ENCODE measurements at regions not wholly inside any gene's neighbourhood (a gene's known extent, or its start where the extent isn't known, plus 50 kb on each side); places are given as distances from the start of the nearest gene placed in this dataset.

DNA sequence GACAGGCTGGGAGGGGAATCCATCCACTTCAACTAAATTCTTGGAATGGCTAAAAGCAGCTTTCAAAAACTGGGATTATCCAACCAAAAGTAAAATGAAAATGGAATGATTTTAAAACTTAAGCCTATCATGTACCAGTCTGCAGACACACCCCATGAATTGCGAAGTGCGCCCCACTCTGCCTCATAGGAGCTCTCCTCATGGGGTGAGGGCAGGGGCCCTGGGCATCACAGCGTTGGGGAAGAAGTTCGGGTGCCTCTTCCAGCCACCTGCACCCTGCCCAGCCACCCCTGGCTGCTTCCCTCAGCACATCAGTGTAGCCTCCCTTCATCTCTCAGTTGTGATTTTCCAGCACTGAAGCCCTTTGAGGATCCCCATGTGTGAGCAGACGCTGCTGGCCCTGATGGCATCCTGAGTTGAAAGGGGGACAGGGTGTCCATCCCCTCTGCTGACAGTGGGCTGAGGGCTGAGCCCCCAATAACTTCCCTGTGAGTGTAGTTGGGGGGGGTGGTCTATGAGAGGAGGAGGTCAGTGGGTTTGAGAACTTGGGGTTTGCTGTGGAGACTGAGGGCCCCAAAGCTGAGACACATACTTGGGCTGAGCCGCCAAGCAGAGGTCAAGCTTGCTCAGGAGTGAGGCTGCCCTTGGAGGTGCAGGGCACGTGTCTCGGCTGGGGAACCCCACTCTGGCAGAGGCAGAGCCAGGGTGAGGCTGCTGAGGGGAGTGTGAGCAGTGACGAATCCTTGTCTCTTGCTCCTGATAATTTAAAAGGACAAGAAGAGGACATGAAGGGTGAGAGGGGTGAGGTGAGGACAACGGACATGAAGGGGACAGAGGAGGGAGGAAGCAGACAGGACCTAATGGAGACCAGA is 542.1 kb downstream of the TCERG1L start:
- no peak for DNase-seq (ENCODE audit: low read depth)

DNA sequence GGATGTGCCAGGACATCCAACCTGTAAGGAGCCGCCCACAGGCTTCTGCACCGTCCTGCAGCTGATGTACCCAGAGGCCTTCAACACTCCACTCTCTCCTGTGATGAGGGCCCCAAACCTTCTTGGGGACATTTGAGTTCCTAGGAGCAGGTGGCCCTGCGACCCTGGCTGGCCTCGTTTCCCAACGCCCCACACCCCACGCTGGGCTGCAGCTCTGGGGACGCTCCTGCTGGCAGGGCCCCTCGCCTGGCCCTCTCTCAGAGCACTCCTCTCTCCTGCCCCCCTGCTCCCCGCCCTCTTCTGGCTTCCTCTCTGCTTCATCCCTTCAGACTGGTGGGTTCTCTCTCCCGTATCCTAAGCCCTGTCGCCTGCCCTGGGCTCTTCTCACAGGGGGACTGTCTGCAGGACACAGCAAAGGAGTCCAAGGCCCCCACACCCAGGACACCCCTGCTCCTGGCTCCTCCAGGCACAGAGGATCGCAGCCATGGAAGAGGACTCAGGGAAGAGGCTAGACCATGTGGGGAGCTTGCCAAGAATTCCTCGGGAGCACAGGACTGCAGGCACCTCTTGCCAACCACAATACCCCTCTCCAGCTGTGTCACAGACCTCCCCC is 541.4 kb downstream of the TCERG1L start:
- DNase-seq (ENCODE audit: low read depth): no peak

DNA sequence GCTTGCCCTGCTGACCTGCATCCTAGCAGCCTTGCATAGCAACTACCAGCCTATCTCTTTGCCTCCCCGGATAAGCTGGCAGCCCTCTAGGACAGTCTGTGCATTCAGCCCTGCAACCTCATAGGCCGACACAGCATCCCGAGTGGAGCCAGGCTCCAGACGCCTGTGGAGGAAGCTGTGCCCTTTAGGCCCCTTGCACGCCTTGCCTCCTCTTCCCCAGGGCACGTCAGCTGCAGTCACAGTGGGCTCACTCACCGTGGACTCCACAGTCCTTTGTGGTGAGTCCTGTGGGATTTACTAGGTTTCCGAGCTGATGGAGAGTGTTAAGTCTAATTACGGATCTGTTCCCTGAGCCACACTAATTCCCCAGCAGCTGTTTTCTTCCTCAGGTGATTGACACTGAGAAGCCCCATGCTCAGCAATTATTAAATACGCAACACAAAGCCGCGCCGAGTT is 540.0 kb downstream of the TCERG1L start:
- no peak for DNase-seq (ENCODE audit: low read depth)

DNA sequence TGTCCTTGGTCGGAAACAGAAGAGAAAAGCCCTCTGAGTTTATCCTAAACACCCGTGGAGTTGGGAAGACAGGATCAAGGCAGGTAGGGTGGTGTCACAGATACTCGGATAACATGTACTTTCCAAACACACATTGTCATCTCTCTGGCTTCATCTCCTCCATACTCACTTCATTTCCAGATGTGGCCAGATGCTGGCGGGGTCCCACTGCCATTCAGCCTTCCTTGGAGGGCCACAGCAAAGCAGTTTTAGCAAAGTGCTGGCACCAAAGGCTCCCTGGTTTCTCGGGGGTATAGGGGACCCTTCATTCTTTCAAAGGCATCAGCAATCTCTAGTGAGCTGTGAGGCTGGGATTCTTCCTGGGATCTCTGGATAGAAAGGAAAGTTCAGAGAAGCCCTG is 539.5 kb downstream of the TCERG1L start:
- DNase-seq (ENCODE audit: low read depth): no peak

DNA sequence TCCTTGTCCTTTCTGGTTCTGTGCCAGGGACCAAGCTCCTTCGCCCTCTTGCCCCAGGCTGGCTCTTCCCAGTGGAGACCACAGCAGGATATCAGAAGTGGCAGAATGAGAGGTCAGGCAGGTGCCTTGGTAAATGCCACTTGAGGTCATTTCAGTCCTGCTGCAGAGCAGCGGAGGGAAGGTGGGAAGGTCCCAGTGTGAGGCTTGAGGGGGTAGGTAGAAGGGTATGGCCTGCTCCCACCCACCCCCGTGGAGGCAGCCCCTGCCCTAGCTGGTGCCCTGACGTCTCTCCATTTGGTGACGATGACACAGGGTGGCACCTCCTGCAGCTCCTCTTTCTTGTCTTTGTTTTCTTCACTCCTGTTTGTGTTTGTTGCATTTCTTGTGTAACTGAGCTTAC is 538.8 kb downstream of the TCERG1L start:
- DNase-seq (ENCODE audit: low read depth): no peak

DNA sequence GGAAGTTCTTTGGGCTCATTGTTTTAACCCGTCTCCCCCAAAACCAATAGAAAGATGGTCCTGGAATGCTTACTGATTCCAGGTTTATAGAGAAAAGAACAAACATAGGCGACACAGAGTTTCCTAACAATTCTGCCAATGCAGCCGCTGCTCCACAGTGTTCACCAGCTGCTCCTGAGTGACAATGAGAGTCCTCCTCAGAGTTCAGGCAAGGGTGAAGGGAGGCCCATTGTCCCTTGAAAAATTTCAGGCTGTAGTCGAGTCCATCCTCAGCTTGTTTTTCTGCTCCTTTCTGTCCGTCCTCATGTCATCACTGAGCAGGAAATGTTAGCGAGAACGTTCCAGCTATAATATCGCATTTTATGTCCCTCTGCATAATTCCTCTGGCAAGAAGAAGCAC is 537.6 kb downstream of the TCERG1L start:
- no peak for DNase-seq (ENCODE audit: low read depth)

DNA sequence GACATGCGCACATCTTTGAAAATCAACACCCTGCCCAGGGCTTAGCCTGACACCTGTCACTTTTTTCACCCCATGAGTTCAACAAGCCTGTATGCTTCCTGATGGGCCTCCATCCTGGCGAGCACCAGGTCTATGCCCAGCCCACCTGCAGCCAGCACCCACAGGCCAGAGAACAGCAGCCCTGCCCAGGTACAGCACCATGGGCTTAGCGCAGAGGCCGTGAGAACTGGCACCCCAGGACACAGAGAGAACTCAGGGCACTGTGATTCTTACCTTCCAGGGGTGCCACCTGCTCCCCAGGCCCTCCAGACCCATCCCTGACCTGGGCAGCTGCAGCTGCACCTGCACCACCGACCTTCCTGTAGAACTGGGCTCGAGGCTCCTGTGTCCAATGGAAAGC is 536.6 kb downstream of the TCERG1L start:
- no peak for DNase-seq (ENCODE audit: low read depth)

DNA sequence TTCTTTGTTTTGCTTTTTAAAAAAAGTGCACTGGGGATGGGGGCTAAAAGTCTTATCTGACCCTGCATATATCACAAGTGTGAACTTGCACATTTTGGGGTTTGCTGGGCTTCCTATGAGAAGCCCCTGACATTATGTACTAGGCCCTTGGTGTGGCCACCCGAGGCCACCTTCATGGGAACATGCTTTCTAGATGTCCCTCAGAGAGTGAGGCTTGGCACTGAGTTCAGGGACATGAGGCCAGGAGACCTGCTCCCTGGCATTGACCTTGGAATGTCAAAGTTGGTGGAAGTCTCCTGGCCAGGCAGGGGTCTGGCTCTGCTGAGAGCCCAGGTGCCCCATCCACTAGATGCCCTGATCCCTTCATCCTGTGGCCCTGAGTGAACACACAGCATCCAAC is 536.2 kb downstream of the TCERG1L start:
- DNase-seq (ENCODE audit: low read depth): no peak

DNA sequence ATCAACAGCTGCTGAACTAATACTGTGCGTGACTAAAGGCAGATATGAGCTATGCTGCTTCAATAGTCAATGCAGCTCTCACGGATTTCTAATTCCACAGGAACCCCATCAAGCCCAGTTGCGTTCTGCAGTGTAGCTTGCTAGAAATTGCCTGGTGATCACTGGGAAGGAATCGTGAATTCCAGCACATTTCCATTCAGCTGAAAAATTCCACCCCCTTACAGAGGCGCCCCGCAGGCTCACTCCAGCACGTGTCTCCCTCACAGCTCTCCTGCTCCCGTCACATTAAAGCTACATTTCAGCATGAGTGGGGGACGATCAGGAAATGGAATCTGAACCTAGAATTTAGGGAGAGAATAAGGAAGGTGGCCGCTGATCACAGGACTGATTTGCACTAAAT is 534.8 kb downstream of the TCERG1L start:
- no peak for DNase-seq (ENCODE audit: low read depth)

DNA sequence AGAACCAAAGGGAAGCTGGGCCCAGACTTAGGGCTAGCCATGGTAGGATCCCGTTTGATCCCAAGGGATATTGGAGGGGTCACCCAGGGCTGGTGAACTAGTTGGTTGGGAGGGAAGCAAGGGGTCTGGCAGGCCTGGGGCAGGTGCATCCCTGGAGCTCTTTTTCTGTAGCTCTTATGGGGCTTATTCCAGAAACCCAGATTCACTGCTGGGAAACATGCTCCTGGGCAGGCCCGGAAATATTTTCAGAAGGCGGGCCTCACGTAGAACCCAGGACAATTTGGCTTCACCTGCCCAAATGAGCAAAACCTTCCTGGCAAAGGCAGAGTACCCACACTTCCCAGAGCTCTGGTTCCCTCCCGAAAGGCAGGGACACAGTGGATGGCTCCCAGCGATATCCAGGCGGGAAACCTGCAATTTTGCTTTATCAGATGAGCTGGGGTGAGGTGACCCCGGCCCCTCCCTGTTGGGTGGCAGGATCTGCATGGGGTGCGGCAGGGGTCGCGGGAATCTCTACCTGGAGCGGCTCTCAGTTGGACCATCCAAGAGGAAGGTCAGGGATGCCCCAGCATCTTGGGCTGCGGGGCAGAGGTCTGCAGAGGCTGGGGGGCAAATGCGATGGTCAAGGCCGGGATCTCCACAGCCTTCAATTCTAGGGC is 533.9 kb downstream of the TCERG1L start:
- DNase-seq (ENCODE audit: low read depth): no peak

DNA sequence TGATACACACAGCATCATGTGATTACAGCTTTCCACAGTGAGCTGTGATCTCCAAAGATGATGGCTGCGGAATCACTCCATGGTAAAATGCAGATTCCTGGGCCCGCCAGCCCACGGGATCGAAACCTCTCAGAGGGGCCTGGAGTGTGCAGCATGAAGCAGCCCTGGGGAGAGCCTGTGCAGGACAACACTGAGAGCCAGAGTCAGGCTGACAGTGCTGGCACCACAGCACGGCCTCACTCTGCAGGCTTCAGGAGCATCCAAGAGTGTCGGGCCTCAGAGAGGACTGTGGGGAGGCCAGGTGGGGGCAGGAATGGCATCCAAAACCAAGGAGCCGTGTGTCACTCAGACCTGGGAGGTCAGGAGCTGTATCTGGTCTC is 533.4 kb downstream of the TCERG1L start:
- no peak for DNase-seq (ENCODE audit: low read depth)

DNA sequence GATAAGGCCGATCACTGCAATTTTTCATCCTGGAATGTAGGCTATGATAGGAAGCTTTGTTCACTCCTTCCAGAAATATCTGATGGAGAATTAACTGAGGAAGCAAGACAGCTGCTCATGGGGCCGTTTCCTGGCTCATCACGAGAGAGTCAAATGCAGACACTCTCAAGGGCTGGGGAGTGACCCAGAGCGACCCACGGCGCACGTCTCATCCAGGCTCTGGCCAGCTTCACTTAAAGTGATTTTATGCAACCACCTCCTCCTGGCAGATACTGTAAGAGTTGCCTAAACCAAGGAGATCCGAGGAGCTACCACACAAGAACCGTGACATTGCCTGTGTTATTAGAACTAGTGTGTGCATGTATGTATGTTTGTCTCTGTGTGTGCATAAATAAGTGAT is 530.8 kb downstream of the TCERG1L start:
- DNase-seq (ENCODE audit: low read depth): no peak

DNA sequence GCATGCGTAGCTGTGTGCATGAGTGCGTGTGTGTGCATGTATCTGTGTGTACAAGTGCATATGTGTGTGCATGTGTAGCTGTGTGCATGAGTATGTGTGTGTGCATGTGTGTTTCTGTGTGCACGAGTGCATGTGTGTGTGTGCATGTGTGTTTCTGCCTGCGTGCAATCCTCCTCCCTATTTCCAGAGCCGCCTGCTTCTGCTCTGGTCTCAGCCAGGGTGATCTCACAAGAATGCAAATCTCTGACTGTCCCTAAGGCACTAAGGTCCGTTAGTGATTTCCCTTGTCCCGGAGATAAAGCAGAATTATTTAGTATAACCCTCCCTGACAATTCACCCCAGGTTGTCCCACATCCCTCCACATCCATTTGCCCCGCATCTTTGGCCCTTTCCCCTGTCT is 530.3 kb downstream of the TCERG1L start:
- DNase-seq (ENCODE audit: low read depth): no peak

DNA sequence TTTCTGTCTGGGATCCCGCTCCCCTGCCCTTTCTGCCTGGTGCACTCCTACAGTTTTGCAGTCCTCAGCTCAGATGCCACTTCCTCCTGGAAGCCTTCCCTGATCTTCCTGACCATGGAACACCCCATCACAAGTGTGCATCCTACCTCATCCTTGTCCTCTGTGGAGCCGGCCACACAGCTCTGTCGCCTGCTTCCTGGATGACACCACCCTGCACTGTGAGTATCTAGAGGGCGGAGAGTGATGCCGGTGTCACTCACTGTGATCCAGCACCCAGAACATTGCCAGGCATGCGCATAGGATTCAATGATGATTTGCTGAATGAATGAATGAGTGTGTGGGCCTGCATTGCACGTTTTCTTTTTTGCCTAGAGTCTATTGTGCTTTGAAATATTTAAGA is 529.9 kb downstream of the TCERG1L start:
- no peak for DNase-seq (ENCODE audit: low read depth)

DNA sequence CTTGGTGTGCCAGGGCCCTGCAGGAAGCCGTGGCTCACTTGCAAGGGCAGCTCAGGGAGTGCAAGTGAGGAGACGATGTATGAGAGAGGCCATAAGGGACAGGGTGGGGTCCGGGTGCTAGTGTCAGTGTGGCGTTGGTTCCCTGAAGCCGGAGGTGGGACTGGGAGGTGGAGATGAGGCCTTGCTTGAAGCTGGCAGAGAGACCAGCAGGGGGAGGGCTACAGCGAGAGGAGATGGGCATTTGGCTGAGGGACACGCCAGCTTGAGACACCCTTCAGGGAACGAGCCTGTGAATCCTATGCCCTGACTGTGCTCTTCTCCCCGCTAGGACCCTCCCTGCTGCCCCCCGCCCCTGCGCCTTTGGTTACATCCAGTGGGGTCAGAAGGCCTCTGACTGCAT is 529.1 kb downstream of the TCERG1L start:
- no peak for DNase-seq (ENCODE audit: low read depth)

DNA sequence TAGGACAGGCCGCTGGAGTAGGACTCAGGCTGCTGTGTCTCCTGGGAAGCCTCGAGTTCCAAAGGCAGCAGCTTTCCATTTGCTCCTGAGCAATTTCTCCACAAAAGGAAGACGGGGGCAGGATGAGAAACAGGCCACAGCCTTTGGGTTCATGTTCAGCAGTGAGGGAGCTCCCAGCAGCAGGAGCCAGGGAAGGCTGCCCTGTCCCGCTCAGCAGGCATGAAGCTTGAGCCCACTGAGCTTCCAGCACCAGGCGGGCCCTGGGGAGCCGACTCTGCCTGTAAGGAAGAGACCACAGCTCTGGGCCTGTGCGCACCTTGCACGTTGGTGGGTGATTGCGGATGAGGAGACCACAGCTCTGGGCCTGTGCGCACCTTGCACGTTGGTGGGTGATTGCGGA is 527.2 kb downstream of the TCERG1L start:
- no peak for DNase-seq (ENCODE audit: low read depth)

DNA sequence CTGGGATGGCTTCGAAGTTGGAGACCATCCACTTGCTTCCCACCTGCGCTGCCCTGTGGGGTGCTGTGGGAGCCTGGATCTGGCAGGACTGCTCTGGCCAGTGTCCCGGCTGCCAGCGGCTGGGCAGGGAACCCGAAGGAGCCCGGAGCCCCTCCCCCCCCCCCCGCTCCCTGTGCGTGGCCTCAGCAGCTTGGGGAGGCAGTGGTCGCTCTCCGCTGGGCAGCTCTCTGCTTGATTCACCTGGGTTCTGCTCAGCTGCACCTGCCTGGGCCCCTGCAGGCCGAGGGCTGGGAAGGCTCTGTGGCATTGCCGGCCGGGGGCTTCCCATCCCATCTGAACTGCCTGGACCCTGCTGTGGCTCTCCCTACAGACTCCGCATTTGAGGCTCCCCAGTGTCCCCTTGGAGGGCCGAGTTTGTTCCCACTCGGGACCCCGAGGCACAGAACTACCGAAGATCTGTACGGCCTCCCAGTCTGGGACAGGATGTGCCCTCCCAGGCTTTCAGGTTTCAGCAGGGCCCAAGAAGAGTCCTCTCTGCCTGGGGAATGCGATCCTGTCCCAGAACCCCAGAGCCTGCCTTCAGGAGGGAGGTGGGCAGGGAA is 525.1 kb downstream of the TCERG1L start:
- DNase-seq (ENCODE audit: low read depth): no peak

DNA sequence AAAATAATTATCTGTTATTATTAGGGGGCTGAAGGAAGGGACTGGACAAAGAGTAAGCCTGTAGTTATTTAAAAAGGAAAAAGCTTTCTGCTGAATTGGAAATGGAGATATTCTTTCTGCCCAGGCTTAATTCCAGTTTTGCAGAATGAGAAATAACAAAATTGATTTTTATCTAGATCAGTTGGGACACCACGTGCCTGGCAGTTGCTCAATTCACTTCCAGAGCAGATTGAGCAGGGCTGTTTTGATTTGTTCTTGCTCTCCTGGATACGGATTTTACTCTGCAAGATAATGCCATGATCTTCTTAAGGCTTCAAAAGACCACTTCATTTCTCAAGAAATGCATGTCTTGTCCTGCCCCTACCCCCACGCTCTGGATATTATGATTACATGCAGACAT is 524.3 kb downstream of the TCERG1L start:
- no peak for DNase-seq (ENCODE audit: low read depth)

DNA sequence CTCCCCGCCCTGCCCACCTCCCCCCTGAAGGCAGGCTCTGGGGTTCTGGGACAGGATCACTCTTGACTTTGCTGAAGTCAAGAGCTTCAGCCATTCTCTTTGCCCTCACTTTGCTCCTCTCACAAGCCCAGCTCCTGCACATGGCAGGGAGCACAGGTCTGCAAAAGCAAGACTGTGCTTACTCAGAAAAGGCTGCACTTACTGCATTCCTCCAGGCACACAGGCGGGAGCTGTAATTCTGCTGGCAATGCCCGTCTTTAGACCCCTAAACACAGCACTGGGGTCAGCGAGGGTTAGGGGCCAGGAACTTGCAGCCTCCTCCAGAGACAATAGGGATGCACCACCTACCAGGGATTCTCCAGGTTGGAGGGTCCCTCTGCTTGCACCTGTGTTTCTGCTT is 523.7 kb downstream of the TCERG1L start:
- DNase-seq (ENCODE audit: low read depth): no peak

DNA sequence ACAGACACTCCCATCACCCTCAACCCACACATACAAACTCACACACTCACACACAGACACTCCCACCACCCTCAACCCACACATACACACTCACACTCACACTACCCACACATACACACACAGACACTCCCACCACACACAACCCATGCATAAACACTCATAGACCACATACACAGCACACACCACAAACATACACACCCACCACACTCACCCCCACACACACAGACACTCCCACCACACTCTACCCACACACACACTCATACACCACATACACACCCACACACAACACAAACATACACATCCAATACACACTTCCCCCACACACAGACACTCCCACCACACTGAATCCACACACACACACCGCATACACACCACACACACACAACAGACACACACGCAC is 521.2 kb downstream of the TCERG1L start:
- no peak for DNase-seq (ENCODE audit: low read depth)

DNA sequence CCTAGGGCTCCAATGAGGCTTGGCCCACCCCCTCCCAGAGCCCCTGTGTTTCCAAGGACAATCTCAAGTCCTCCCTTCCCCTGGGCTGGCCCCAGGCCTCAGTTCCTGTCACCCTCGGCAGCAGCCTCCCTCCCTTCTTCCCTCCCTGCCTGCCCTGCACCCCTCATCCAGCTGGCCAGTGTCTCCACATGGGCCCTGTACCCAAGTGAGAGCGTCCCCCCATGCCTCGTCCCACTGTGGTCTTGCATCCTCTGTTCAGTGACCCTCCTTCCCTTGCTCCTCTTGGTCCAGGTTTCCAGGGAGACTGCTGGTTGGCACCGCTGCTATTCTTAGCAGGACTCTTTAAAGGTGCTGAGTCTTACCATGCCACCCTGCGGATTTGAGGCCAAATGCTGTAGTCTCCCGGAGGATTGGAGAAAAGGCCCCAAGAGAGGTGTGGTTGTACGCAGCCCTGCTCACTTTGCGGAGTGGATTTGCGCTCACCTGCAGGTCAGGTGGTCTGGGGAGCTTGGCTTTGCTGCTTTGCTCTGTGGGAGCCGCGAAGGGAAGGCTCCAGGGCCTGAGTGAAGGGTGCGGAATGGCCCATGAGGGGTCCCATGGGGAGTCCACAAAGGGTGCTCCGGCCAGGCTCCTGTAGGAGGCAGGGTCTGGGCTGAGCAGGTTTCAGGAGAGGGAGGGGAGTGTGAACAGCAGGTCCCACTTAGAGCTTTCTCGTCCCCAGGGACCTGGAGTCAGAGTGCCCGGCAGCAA is 519.2 kb downstream of the TCERG1L start:
- DNase-seq (ENCODE audit: low read depth): no peak

DNA sequence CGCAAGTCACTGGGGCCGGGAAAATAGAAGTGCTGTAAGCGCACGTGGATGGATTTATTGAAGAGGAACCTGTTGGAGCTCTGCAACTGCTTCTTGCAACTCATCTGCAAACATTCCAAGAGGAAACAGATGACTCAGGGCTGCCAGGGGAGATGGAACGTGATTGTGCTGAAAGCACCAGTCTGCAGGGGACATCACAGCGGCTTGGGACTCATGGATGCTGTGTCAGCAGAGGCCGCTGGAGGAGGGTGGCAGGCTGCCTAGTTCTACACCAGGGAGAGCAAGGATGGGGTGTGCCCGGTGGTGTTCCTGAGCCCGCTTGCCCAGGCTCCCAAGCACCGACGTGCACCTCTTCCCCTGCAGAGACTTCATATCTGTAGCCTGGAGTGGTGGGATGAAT is 515.7 kb downstream of the TCERG1L start:
- DNase-seq (ENCODE audit: low read depth): no peak

Measured in amniotic epithelial cell (primary cell).